Lung (tissue), 11 donors: ENCODE measurements at regions not wholly inside any gene's neighbourhood (a gene's known extent, or its start where the extent isn't known, plus 50 kb on each side); places are given as distances from the start of the nearest gene placed in this dataset.

Source experiments
- ATAC-seq: fragments of 200-7000 bp; cut with Tn5 transposase; one replicate; pipeline ENCODE4 v1.9.1; 2020; ENCODE audit warnings: moderate number of reproducible peaks; ENCODE audit not compliant: insufficient read depth, low FRiP score
- DNase-seq, 3 donors: peaks; one replicate each; pipeline ENCODE4 v3.0.0-alpha.2; 2013 to 2017
- H3K27ac ChIP-seq, 2 donors: one replicate each; pipeline ENCODE4 v1.5.1; 2013; ENCODE audit warnings: mild to moderate bottlenecking in 2 of 2, moderate library complexity in 2 of 2, control low read depth in 1 of 2, inconsistent platforms in 1 of 2, low read depth in 1 of 2, low read length in 1 of 2
- H3K27me3 ChIP-seq, 3 donors: one replicate each; pipeline ENCODE4 v1.5.1; 2013; ENCODE audit warnings: low read length in 2 of 3; ENCODE audit not compliant: control insufficient read depth in 3 of 3, insufficient read depth in 3 of 3
- H3K36me3 ChIP-seq, 4 donors: one replicate each; pipeline ENCODE4 v1.5.1; 2013; ENCODE audit warnings: low read length in 4 of 4, mild to moderate bottlenecking in 1 of 4, moderate library complexity in 1 of 4; ENCODE audit not compliant: control insufficient read depth in 4 of 4, insufficient read depth in 4 of 4
- H3K4me1 ChIP-seq, 5 donors: one replicate each; pipeline ENCODE4 v1.5.1; 2013; ENCODE audit warnings: low read length in 5 of 5, mild to moderate bottlenecking in 2 of 5, moderate library complexity in 1 of 5; ENCODE audit not compliant: control insufficient read depth in 5 of 5, insufficient read depth in 5 of 5
- H3K4me3 ChIP-seq: one replicate; pipeline ENCODE4 v1.5.1; 2013; ENCODE audit warnings: mild to moderate bottlenecking, control low read depth, moderate library complexity
- H3K9ac ChIP-seq, 2 donors: one replicate each; pipeline ENCODE4 v1.5.1; 2013; ENCODE audit warnings: low read length in 2 of 2, control low read depth in 1 of 2; ENCODE audit not compliant: insufficient read depth in 1 of 2
- H3K9me3 ChIP-seq, 4 donors: one replicate each; pipeline ENCODE4 v1.5.1; 2013; ENCODE audit warnings: low read length in 3 of 4, mild to moderate bottlenecking in 1 of 4, moderate library complexity in 1 of 4; ENCODE audit not compliant: control insufficient read depth in 4 of 4, insufficient read depth in 3 of 4
- WGBS, 2 donors: extraction: QIAGEN DNeasy Blood & Tissue Kit; methylation state at CpG; one replicate each; pipeline ENCODE4 v1.1.7; 2013; 5-methylcytosine and 5-hydroxymethylcytosine counted together
- TF ChIP-seq, protein P1 (sequence below): IDR thresholded peaks from 2 replicates; pipeline ENCODE4 v1.5.1; 2012; ENCODE audit warnings: mild to moderate bottlenecking; ENCODE audit errors: control extremely low read depth, extremely low read depth
- donor health status: control.
- donor health status: control.
- donor health status: Bipolar disorder and iron deficiency.
- donor health status: healthy.
- donor health status: DM: yes; HTN: yes; CAD: no.

DNA sequence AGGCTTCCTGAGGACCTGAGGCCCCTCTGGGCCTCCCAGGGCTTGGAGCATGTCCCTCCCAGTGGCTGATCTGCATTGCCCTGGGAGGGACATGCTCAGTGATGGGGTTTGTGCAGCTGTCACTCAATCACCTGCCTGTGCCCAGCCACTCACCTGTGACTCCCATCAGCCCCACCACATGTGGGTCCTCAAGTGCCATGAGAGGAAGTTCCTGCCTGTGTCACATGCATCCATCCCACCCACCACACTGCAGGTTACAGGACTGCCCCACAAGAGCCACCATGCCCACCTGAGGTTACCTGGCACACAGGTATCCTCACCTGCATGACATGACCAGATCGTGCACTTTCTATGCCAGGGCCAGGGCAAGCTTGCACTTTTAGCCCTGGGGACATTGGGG, 80.0 kb downstream of the SCGB2B2 start:
- Histone ChIP-seq H3K9ac (no peak overlapping the region), H3K4me1 (peaks cover 3 to 19% (median 10%) of the 10 kb centered on the region in 5 donors), H3K27ac (no peak overlapping the region), H3K27me3 (no peaks in the 10 kb centered on the region), H3K4me3 (no peak overlapping the region), H3K36me3 (no peaks in the 10 kb centered on the region), H3K9me3 (peaks cover 0 to 2% (median 0%) of the 10 kb centered on the region in 4 donors)
- 89 to 91% methylated on average over 1 of the region's 1 CpG for WGBS, 2 donors
- TF ChIP-seq, protein P1, sequence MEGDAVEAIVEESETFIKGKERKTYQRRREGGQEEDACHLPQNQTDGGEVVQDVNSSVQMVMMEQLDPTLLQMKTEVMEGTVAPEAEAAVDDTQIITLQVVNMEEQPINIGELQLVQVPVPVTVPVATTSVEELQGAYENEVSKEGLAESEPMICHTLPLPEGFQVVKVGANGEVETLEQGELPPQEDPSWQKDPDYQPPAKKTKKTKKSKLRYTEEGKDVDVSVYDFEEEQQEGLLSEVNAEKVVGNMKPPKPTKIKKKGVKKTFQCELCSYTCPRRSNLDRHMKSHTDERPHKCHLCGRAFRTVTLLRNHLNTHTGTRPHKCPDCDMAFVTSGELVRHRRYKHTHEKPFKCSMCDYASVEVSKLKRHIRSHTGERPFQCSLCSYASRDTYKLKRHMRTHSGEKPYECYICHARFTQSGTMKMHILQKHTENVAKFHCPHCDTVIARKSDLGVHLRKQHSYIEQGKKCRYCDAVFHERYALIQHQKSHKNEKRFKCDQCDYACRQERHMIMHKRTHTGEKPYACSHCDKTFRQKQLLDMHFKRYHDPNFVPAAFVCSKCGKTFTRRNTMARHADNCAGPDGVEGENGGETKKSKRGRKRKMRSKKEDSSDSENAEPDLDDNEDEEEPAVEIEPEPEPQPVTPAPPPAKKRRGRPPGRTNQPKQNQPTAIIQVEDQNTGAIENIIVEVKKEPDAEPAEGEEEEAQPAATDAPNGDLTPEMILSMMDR = no peak
- DNase-seq (no peak), ATAC-seq (no peak)

DNA sequence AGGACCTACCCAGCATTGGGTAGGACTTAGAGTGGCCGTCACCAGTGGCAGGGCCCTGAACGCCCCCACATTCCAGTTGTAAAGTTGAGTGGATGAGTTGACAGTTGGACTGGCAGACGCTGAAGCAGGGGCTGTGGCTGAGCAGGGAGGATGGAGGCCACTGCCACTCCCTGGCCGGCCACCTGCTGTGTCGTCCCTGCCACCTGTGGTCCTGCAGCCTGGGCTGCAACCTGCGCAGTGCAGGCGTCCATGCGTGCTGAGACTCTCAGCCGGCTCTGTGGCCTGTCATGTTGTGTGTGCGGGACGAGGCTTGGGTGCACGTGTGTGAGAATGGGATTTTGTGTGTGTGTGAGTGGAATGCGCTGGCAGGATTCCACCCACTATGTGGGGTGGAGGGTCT, 80.8 kb downstream of the SCGB2B2 start:
- TF ChIP-seq, protein P1 = no peak
- H3K4me3 ChIP-seq = no peak overlapping the region
- H3K27me3 ChIP-seq = no peaks in the 10 kb centered on the region
- H3K27ac ChIP-seq = no peak overlapping the region
- no peaks in the 10 kb centered on the region for H3K36me3 ChIP-seq
- H3K4me1 ChIP-seq = peaks cover 3 to 19% (median 10%) of the 10 kb centered on the region in 5 donors
- H3K9me3 ChIP-seq = peaks cover 0 to 2% (median 0%) of the 10 kb centered on the region in 4 donors
- no peak for DNase-seq
- no peak for ATAC-seq
- WGBS, 2 donors = 90 to 91% methylated on average over 13 of the region's 13 CpGs
- no peak overlapping the region for H3K9ac ChIP-seq

DNA sequence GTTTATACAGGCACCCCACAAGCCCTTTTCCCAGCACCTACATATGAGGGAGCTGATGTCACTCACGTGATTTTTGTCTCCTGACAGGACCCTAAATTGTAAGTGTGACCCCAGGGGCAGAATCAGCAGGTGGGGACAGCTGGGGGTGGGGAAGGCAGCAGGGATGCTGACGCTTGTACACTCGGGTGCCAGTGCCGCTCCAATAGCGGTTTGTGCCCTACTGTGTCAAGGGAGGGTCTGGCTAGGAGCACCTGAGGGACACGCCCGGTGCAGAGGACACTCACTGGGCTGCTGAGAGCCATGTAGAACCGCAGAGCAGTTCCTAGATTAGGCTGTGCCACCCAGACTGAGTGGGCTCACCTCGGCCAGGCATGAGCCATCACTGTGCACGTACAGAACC, 81.3 kb downstream of the SCGB2B2 start:
- no peak overlapping the region for H3K9ac ChIP-seq
- H3K36me3 ChIP-seq = no peaks in the 10 kb centered on the region
- ATAC-seq (no peak), DNase-seq (no peak)
- TF ChIP-seq, protein P1 = no peak
- no peak overlapping the region for H3K4me3 ChIP-seq
- H3K4me1 ChIP-seq = peaks cover 3 to 19% (median 10%) of the 10 kb centered on the region in 5 donors
- peaks cover 0 to 2% (median 0%) of the 10 kb centered on the region in 4 donors for H3K9me3 ChIP-seq
- H3K27ac ChIP-seq = no peak overlapping the region
- 69 to 88% methylated on average over 10 of the region's 10 CpGs for WGBS, 2 donors
- H3K27me3 ChIP-seq = no peaks in the 10 kb centered on the region

DNA sequence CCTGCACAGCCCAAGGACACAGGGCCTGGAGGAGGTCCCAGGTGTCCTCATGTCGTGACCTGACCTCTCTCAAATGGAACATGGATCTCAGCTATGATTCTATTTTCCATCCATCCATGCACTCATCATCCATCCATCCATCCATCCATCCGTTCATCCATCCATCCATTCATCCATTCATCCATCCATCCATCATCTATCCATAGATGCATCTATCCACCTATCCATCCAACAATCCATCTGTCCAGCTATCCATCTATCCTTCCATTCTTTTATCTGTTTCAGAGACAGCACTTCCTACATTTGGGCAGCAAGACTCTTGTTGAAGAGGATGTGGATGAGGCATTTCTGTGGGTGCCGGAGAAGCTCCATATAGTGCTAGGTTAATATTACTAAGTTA, 86.7 kb downstream of the SCGB2B2 start:
- 91 to 92% methylated on average over 3 of the region's 3 CpGs for WGBS, 2 donors

More for the DNA sequence above, 86.7 kb downstream of the SCGB2B2 start:
- H3K36me3 ChIP-seq = no peaks in the 10 kb centered on the region
- no peak overlapping the region for H3K4me3 ChIP-seq
- no peak overlapping the region for H3K9ac ChIP-seq
- DNase-seq (no peak), ATAC-seq (no peak)
- peaks cover 0 to 9% (median 0%) of the 10 kb centered on the region in 4 donors for H3K9me3 ChIP-seq
- no peak overlapping the region for H3K27ac ChIP-seq
- no peaks in the 10 kb centered on the region for H3K27me3 ChIP-seq
- peaks cover 3 to 14% (median 10%) of the 10 kb centered on the region in 5 donors for H3K4me1 ChIP-seq
- TF ChIP-seq, protein P1 = no peak
